ENCODE measurements at regions not wholly inside any gene's neighbourhood (a gene's known extent, or its start where the extent isn't known, plus 50 kb on each side); places are given as distances from the start of the nearest gene placed in this dataset.
"Not testable (repeated sequence)": the region's sequence is repeated elsewhere in the genome, so short reads cannot be mapped to it uniquely, and the experiment has no call there.

DNA sequence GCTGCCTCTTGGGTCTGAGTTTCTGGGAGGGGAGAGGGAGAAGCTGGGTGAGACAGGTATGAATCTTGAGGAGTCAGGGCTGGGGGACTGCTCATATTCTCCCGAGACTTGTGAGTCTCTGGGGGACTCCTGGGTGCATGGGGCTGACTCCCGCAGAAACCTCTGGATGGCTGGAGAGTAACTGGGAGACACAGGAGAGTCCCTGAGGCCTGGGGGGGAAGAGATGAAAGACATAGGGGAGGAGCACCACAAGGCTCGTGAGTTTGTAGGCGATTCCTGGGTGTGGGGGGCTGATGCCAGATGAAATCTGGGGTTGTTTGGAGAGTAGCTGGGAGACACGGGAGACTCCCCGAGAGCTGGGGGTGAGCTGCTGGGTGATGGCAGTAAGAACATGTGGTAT lies 120.4 kb upstream of the ANKRD30BL start:
- not testable (repeated sequence) for TF ChIP-seq EZH2phosphoT487 (IDR thresholded peaks at IDR 0.05; ENCODE audit: borderline replicate concordance)
- TF ChIP-seq, protein P1, sequence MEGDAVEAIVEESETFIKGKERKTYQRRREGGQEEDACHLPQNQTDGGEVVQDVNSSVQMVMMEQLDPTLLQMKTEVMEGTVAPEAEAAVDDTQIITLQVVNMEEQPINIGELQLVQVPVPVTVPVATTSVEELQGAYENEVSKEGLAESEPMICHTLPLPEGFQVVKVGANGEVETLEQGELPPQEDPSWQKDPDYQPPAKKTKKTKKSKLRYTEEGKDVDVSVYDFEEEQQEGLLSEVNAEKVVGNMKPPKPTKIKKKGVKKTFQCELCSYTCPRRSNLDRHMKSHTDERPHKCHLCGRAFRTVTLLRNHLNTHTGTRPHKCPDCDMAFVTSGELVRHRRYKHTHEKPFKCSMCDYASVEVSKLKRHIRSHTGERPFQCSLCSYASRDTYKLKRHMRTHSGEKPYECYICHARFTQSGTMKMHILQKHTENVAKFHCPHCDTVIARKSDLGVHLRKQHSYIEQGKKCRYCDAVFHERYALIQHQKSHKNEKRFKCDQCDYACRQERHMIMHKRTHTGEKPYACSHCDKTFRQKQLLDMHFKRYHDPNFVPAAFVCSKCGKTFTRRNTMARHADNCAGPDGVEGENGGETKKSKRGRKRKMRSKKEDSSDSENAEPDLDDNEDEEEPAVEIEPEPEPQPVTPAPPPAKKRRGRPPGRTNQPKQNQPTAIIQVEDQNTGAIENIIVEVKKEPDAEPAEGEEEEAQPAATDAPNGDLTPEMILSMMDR (conservative IDR thresholded peaks at IDR 0.05; ENCODE audit: low read length): not testable (repeated sequence)

All from Loucy (cell line).